ENCODE measurements at regions not wholly inside any gene's neighbourhood (a gene's known extent, or its start where the extent isn't known, plus 50 kb on each side); places are given as distances from the start of the nearest gene placed in this dataset.

DNA sequence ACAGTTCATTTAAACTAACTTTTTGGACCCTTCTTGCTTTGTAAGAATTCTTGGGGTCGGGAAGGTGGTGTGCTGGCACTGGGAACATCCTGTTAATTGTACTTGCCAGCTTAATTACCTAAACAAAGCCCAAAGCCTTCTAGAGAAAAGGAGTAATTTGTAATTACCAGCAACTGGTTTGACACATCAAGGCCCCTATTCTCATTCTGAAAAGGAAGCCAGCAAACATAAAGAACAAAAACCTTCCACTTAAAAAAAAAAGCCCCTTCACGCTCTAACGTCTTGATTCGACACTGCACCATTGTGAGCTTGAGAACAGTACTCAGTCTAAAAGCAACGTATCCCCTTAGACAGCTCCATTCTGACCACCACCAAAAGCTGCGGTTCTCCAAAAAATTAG lies 74.7 kb upstream of the RPH3AL start:
- TF ChIP-seq, protein P1, sequence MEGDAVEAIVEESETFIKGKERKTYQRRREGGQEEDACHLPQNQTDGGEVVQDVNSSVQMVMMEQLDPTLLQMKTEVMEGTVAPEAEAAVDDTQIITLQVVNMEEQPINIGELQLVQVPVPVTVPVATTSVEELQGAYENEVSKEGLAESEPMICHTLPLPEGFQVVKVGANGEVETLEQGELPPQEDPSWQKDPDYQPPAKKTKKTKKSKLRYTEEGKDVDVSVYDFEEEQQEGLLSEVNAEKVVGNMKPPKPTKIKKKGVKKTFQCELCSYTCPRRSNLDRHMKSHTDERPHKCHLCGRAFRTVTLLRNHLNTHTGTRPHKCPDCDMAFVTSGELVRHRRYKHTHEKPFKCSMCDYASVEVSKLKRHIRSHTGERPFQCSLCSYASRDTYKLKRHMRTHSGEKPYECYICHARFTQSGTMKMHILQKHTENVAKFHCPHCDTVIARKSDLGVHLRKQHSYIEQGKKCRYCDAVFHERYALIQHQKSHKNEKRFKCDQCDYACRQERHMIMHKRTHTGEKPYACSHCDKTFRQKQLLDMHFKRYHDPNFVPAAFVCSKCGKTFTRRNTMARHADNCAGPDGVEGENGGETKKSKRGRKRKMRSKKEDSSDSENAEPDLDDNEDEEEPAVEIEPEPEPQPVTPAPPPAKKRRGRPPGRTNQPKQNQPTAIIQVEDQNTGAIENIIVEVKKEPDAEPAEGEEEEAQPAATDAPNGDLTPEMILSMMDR (conservative IDR thresholded peaks at IDR 0.05), result no peak
- no peak for TF ChIP-seq ZFX (IDR thresholded peaks at IDR 0.05)

All from C4-2B (cell line).